T-helper 9 cell (primary cell): ENCODE measurements at regions not wholly inside any gene's neighbourhood (a gene's known extent, or its start where the extent isn't known, plus 50 kb on each side); places are given as distances from the start of the nearest gene placed in this dataset.

Experiments used
- DNase-seq: peaks from one replicate; pipeline ENCODE4 v3.0.0-alpha.2; 2020

DNA sequence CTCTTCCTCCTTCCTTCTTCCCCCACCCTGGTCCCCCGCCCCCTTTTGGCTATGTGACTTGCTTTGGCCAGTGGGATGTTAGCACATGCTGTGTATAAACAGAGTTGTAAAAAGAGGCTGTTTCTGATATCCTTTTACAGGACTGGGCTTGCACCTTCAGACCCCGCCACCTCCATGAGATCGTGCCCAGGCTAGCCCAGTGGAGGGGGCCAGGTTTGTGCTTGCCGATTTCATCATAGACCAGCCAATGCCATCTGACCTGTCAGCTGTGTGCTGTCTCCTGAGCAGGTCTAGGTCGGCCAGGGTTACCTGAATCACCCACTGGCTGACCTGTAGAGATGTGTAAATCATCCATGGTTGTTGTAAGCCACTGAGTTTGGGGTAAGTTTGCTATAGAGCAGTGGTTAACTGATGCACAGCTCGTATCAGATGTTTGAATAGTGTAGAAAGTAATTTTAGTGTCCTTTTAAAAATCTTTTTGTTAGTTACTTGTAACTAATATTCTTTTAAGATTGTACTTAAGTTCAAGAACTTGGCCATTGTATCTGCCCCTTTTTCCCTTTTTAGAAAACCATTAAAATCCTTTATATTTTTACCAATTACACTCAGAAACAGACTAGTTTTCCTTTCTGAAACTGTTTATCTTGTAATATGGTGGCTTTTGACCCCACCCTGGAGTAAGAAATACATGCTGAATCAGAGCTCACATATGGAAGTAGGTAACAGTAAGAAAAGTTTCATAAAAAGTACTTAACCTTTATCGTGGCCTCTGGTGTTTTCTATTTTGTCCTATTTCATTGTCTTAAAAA, 122.0 kb upstream of the MGAT5 start:
- DNase-seq: no peak

DNA sequence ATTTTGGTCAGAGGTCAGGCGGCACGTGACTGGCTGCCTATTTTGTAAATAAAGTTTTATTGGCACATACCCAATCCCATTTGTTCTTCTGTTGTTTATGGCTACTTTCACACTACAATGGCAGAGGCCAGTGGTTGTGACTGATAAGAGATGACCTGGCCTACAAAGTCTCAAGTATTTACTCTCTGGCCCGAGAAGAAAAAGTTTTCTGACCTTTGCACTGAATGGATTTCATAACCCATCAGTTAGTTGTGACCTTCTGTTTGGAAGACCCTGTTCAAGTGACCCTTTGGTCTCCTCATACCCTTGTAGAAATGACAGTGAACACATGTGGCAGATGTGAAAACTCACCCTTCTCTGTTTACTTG, 121.4 kb upstream of the MGAT5 start:
- DNase-seq: no peak

DNA sequence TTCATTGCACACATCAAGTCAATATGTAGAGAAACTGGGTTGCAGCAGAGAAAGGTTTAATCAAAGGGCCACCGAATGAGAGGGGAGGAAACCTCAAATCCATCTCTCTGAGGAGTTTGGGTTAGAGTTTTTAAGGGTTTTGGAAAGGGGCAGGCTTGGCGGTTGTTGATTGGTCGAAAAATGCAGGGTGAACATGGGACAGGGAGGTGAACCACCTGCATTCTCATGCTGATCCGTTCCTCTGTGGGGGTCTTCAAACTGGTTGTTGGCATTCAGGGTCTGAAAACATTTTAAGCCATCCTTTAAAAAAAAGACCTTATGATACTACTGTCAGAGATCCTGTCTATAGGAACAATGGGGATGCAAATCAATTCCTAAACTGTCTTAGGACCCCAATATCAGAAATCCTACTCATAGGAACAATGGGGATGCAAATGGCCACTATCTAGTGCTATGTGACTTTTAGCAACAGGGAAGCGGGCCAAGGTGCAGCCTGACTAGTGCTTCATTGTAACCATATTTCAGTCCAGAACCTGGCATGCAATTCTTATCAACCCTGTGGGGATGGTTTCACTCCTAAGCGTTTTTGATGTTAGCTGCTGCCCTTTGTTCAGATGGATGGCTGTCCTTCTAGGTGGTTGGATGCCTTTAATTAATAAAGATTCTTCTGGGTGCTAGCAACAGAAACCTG, 120.1 kb upstream of the MGAT5 start:
- no peak for DNase-seq

DNA sequence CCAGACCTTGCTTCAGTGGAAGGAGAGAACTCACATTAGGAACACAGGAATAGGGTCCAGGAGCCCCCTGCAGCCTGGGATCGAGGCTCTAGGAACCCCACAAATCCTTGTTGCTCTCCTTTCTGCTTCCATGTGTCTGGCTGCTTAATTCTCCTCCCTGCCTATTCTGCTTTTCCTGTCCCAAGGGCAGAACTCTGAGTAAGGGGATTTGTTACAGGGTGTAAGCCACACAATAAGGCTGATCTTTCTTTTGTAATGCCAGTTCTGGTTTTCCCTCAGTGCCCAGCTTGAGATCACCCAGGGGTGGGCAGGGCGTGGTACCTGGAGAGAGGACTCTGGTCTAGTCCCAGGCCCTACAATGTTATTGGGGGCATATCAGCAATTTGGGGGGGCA, 119.6 kb upstream of the MGAT5 start:
- no peak for DNase-seq

DNA sequence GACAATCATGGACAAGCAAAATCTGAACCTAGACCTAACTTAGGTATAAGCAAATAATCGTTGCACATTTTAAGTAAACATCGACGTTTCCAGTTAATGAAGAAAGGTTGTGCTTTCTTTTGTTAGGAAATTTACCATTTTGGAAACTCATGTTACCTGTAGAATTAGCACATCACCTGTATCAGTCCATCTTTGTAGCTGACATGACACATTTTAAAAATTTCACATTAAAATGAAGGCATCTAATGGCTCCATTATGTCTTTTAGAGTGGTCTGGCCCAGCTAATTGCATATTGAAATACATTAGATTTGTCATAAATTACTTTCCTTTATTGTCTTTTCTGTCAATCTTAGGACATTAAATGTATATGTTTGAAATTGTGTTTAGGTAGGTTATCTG, 119.0 kb upstream of the MGAT5 start:
- DNase-seq: no peak

DNA sequence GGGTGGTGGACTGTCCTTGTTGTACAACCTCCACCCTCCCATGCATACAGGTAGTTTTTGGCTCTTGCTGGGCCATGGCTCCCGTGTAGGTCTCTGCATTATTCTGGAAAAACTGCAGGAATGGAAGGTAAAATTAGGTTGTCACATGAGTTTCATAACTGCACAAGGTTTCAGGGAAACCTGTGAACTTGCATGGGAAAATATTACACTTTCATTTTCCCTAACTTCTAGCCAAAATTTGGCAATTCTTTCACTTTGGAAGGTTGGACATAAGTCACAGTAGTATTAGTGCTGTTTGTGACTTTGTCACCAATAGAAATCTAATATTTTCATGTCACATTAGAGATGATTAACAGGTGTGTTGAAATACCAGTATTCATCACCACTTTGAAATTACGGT, 118.1 kb upstream of the MGAT5 start:
- no peak for DNase-seq

DNA sequence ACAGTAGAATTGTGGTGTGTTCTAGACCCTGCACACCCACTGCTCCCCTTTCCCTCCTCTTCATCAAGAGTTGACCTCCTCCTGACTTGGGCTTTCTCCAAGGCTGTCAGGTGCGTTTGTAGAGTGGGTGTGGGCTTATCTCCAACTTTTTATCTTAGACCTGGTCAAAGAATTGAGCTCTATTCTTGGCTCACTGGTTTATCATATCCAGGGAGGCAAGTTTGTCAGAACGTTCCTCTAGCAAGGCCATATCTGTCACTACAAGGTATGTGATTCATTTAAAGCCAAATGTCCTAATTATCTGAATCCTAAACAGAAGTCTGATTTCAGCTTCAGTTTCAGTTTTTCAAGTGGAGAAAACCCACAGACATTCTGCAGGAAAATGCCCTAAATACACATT, 117.1 kb upstream of the MGAT5 start:
- DNase-seq: no peak

DNA sequence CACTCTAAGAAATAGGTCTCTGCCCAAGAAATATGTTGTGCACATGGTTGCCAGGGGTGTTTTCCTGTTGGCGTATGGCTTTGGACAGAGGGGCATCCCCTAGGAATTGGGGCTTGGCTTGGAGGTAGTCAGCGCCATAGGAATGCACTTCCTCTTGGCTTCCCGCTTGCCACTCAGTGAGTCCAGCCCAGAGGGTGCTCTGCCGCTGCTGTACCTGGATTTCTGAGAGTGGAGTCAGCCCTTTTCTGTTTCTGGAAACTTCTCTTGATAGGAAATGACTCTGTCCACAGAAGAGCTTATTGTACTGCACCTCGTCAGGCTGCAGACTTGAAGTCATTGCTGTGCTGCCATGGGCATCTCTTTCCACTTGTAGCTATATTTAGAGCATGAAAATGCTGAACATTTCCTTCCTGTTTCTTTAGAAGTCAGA, 116.7 kb upstream of the MGAT5 start:
- DNase-seq: no peak

DNA sequence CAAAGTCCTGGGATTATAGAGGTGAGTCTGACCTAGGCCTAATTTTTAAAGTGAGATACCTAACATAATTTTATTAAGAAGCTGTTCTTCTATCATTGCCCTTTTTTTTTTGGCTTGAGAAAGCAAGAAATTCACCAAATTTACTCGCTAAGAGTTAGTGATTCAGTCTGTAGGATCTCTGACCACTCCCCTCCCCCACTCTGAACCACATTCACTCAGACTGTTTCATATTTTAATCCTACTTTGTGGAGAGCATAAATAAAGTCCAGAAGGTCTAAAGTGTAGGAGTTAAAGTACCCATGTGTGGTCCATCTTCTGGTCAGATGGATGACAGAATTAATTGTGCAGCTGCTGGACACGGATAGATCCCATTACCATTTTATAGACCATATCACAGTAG, 115.8 kb upstream of the MGAT5 start:
- DNase-seq: no peak

DNA sequence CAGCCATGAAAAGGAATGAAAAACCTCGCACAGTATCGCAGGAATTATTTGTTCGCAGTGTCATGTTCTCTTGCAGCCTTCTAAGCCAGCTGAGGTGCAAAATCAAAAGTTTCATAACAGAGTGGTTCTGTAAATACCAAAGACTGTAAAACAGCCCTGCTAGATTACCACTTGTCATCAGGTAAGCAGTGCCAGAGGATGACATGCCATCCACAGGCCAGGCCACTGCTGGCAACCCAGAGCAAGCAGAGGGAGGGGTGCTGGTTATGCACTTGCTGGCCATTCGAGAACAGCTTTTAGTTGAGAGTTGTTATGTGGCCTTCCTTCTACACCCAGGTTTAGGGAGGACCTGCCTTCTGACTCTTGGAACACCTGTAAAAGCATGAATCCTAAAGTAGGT, 114.3 kb upstream of the MGAT5 start:
- DNase-seq: no peak

DNA sequence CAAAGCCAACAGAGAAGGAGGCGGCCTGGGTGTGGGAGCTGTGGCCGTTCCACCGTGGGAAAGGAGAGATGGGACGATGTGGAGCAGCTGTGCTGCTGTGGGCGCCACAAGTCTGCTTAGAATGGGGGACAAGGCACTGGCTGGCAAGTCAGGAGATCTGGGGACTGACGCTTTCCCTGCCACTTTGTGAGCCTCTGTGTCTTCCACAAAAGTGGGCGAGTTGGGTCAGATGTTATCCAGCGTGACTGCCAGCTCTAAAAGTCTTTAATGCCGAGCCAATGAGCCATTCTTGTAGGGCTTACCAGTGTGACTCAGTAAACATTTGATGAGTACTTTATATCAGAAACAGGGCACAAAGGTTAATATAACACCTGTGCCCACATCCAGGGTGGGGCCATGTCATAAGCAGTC, 113.6 kb upstream of the MGAT5 start:
- no peak for DNase-seq

DNA sequence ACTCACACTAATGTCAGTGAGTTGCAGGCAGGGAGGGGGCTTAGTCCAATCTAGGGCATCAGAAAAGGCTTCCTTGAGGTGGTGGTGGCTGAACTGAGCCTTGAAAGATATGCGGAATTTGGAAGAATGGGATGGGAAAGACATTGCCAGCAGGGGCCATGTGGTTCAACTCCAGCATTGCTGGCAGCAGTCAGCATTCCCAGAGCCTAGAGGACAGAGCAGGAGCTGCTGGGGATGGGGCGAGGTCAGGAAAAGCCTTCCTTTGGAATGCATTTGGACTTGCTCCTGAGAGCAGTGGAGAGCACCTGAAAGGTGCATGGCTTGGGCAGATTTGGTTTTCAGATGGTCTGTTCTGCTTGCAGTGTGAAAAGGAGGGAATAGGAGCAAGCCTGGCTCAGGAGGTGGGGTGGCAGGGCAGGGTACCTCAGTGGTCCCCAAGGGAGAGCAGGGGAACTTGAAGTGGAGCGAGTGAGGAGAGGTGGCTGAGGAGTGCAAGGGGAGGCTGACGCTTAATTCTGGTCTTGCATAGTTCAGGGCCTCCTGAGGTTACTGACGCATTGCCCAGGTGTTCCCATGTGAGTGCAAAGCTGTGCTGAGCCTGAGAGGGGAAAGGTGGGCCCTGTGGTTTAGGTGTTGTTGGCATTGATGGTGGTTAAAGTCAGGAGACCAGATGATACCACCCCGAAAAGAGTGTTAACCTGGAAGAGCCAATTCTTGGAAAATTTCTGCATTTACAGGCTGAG, 112.1 kb upstream of the MGAT5 start:
- no peak for DNase-seq

DNA sequence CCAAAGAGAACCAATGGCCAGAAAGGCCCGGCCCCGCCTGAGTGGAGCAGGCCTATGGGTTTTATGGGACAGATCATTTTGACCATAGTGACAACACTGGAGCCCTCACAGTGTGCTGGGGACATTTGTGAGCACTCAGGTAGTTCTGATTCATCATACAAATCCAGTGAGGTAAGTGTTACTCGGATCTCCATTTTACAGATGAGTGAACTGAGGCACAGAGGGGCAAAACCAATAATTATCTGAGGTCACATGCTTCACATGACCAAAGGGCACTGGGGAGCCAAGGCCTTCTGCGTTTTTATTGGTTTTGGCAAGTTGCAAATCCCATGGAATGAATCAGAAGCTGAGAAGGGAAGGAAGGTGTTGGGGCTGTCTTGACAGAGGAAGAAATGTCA, 111.5 kb upstream of the MGAT5 start:
- DNase-seq: no peak

DNA sequence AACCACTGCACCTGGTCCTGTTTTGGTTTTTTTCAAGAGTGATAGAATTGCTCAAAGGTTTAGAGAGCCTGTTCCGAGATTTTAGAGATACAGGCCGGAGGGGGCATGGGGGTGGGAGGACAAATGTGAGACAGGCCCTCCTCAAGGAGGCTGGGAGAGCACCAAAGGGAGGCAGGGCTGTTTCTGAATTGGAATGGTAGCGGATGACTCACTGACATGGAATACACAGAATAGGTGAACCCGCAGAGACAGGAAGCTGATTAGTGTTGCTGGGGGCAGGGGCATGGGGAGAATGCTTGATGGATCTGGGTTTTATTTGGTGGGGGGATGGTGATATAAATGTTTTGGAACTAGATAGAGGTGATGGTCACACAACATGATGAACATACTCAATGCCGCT, 111.0 kb upstream of the MGAT5 start:
- no peak for DNase-seq

DNA sequence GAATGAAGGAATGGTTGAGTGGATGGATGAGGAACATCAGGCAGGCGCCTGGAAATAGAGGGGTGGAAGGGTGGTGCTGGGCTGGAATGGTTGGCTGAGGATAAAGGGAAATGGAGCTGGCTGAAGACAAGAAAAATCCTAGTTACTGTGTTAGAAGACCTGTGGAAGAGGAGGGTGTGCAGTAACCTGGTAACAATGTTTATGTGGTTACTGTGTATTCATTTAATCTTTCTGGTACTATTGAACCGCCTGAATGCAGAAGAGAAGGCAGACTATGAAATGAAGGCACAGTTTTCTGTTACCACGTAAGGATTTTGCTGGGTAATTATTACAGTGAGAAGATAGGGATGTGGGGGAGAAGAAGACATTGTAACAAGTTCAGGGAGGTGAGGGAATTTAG, 110.3 kb upstream of the MGAT5 start:
- no peak for DNase-seq

DNA sequence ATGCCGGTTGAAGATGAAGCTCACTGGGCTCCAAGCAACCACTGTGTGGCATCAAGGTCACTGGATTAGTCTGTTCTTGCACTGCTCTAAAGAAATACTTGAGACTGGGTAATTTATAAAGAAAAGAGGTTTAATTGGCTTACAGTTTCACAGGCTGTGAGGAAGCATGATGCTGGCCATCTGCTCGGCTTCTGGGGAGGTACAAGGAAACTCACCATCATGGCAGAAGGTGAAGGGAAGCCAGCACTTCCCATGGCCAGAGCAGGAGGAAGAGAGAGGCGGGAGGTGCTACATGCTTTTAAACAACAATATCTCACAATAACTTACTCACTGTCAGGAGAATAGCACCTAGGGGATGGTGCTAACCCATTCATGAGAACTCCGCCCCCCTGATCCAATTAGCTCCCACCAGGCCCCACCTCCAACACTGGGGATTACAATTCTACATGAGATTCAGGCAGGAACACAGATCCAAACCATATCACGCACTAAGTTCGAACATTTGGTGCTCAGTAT, 109.7 kb upstream of the MGAT5 start:
- DNase-seq: no peak

DNA sequence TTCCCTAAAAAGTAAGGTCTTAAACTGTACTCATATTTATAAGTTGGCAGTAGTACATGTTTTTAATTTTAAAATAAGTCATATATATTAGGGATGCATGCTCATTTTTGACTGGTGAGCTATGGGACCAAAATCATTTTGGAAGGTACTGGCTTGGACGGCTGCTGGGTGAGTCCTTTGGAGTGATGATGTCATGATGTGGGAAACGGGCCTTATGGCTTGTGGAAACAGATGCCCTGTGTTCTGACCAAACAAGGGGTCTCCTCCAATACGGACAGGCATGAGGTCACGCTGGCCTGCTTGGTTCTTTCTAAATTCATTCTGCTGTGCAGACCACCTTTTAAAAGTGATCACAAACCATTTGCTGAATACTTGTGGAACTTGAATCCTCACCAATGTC, 109.2 kb upstream of the MGAT5 start:
- DNase-seq: no peak

DNA sequence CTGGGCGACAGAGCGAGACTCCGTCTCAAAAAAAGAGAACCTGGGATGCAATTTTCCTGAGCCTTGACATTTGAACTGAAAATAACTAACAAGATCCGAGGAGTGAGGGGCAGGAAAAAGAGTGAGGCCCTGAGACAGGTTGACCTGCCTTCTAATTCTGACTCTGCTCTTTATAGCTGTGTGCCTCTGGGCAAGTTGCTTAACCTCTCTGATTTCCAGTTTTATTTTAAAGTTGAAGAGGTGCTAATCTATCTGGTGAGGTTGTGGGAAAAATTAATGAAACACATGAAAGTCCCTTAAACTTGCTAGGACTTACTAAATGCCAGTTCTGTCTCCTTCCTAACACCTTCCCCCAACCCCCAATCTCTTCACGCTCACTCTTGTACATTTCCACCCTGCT, 108.4 kb upstream of the MGAT5 start:
- no peak for DNase-seq

DNA sequence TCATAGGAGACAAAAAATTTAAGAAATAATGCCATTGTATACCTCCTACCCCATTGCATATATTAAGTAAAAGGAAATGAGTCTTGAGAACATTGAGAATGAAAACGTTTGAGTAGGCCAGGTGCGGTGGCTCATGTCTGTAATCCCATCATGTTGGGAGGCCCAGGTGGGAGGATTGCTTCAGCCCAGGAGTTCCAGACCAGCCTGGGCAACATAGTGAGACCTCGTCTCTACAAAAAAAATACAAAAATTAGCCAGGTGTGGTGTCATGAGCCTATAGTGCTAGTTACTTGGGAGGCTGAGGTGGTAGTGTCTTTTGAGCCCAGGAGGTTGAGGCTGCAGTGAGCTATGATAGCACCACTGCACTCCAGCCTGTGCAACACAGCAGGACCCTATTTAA, 107.7 kb upstream of the MGAT5 start:
- no peak for DNase-seq

DNA sequence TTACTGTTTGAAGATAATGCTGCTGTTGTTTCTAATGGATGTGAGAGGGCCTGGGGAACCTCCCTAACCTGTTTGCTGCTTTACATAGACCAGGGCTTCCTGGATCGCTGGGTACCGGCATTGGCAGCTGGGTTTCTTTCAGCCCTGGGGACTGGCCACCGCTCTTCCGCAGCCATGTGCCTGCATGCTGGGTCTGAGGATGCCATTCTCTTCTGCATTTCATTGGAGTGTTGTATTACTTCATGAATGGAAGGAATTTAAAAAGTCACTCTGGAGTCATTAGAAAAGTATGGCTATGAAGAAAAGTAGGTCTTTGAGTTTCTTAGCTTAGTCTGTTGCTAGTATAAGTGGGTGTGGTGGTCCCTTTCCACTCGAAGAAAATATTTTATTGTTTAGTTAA, 107.3 kb upstream of the MGAT5 start:
- DNase-seq: no peak

DNA sequence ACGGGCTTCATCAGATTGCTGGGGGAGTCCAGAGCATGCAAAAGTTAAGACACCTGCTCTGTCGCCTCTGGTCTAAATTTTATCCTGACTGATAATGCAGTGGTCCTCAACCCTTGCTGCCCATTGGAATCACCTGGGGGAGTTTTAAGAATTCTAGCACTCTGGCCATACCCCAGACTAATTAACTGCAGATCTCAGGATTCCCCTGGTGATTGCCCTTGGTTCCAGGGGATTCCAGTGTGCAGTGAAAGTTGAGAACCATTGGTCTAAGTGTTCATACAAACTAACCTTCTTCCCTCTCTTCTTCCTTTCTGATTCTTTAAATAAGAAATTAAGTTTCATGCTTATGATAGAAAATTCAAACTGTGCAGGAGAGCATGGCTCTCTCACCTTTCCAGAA, 105.7 kb upstream of the MGAT5 start:
- no peak for DNase-seq

DNA sequence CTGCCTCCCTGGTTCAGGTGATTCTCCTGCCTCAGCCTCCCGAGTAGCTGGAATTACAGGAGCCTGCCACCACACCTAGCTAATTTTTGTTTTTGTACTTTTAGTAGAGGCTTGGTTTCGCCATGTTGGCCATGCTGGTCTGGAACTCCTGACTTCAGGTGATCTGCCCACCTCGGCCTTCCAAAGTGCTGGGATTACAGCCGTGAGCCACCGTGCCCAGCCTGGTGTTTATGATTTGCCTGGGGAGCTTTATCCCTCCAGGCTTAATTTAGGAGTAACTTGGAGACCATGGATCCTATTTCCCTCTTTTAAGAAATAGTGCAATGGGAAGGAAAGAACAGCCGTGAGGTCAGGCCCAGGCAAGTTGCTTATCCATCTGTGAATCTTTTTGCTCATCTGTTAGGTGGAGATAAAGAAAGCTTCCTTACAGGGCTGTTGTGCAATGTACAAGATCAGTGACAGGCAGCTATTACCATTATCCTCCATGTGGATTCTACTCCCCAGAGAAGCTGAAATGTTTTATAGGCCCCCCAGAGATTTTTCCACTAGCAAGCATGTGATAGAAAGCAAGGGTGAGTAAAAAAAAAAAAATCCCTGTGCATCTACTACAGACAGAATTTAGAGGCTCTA, 104.9 kb upstream of the MGAT5 start:
- DNase-seq: no peak

DNA sequence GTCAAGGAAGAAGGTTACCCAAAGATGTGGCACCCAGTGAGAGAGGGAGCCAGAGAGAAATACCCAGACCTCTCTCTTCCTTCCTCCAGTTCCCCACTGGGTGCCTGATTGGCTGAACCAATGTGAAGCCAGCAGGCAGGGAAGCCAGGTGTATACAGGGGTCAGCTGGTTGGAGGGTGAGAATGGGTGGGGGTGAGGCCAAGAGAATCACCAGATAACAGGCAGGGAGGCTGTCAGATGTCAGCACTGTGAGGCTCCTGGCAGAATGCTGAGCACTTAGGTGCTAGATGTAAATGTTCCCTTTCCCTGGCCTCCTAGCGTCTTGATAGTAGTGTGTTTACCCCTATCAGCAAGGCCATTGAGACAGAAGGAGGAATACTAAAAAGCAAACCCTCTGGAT, 104.0 kb upstream of the MGAT5 start:
- no peak for DNase-seq
